PC-3 (cell line): ENCODE measurements at regions not wholly inside any gene's neighbourhood (a gene's known extent, or its start where the extent isn't known, plus 50 kb on each side); places are given as distances from the start of the nearest gene placed in this dataset.

ENCODE experiments used
- CTCF ChIP-seq: fragments of 300-600 bp; sonication (generic); conservative IDR thresholded peaks from 2 replicates; pipeline ENCODE4 v1.5.1; 2017; ENCODE audit warnings: antibody characterized with exemption, low read depth, mild to moderate bottlenecking, low read length
- EZH2 ChIP-seq: fragments of 300-600 bp; sonication (generic); IDR thresholded peaks from one replicate; pipeline ENCODE4 v1.6.1; 2017; ENCODE audit warnings: antibody characterized with exemption, mild to moderate bottlenecking, low read length; ENCODE audit not compliant: unreplicated experiment

GRCh38 chr1:199867601-199868000 lies 159.9 kb upstream of the NR5A2 start:
- TF ChIP-seq CTCF (no peak), EZH2 (no peak)
